Endothelial cell of umbilical vein (primary cell): ENCODE measurements at regions not wholly inside any gene's neighbourhood (a gene's known extent, or its start where the extent isn't known, plus 50 kb on each side); places are given as distances from the start of the nearest gene placed in this dataset.

ENCODE experiments used
- BruUV-seq: library from RNA; stranded (reverse); fragments of 400-500 nt; replicated peaks from 2 replicates; lab custom pipeline; 2021; lab: Mats Ljungman, UMichigan
- CTCF ChIA-PET: fragments of 300-600, 350-600 bp; sonication (Branson Sonifier 250); formaldehyde crosslinking; loops from one replicate; lab custom pipeline; 2021; ENCODE audit warnings: antibody characterized with exemption, inconsistent platforms; lab: Charles Lee
- POLR2A ChIA-PET: fragments of 300-600, 350-600 bp; sonication (Branson Sonifier 250); formaldehyde crosslinking; loops from one replicate; lab custom pipeline; 2021; ENCODE audit warnings: antibody characterized with exemption, inconsistent platforms; lab: Charles Lee
- DNase-seq: peaks from one replicate; pipeline ENCODE4 v3.0.0-alpha.2; 2011; ENCODE audit warnings: low read depth, low spot score
- FAIRE-seq: peaks from 2 replicates; lab custom pipeline; 2011; peaks lifted over from hg19 to GRCh38; lab: Jason Lieb, UNC
- H2AFZ ChIP-seq: 2 replicates; pipeline ENCODE4 v1.6.0; 2012; ENCODE audit warnings: low read depth, low read length, control low read depth, inconsistent platforms
- H3K27ac ChIP-seq: 2 replicates; pipeline ENCODE4 v1.5.1; 2011; ENCODE audit warnings: low read depth, mild to moderate bottlenecking, control low read depth, low read length, moderate library complexity; ENCODE audit not compliant: insufficient read depth
- H3K27me3 ChIP-seq, 2 experiments: 2 replicates each; pipeline versions ENCODE4 v1.6.0 to v1.6.1; 2011; ENCODE audit warnings: low read length in 2 of 2, mixed read lengths in 1 of 2; ENCODE audit not compliant: control insufficient read depth in 2 of 2, insufficient read depth in 2 of 2
- H3K36me3 ChIP-seq, 2 experiments: 2 replicates in 1 of 2; 3 replicates in 1 of 2; pipeline ENCODE4 v1.5.1; 2011; ENCODE audit warnings: low read length in 2 of 2, mild to moderate bottlenecking in 1 of 2, moderate library complexity in 1 of 2; ENCODE audit not compliant: control insufficient read depth in 2 of 2, insufficient read depth in 2 of 2; ENCODE audit errors: extremely low read depth in 1 of 2
- H3K4me1 ChIP-seq: 3 replicates; pipeline ENCODE4 v1.5.1; 2011; ENCODE audit warnings: mild to moderate bottlenecking, low read length; ENCODE audit not compliant: control insufficient read depth, insufficient read depth; ENCODE audit errors: extremely low read depth
- H3K4me2 ChIP-seq: 2 replicates; pipeline ENCODE4 v1.6.1; 2011; ENCODE audit warnings: low read length, control low read depth, mixed read lengths; ENCODE audit not compliant: insufficient read depth
- H3K4me3 ChIP-seq, 3 experiments: fragments of 200-600 bp in 1 of 3; sonication (generic), shearing (Covaris generic) in 1 of 3; replicated peaks in 1 of 3; 2 replicates each; pipeline ENCODE4 v1.5.1; 2011 to 2016; ENCODE audit warnings: control low read depth in 3 of 3, low read length in 3 of 3, mild to moderate bottlenecking in 2 of 3, inconsistent platforms in 1 of 3, low read depth in 1 of 3, moderate library complexity in 1 of 3; ENCODE audit not compliant: insufficient read depth in 1 of 3
- H3K79me2 ChIP-seq: 2 replicates; pipeline ENCODE4 v1.6.0; 2012; ENCODE audit warnings: low read length, inconsistent platforms; ENCODE audit not compliant: control insufficient read depth, insufficient read depth
- H3K9ac ChIP-seq: replicated peaks from 2 replicates; pipeline ENCODE3; 2011; ENCODE audit warnings: low read length, control low read depth; ENCODE audit not compliant: insufficient read depth; ENCODE audit errors: extremely low read depth
- H3K9me1 ChIP-seq: replicated peaks from 3 replicates; pipeline ENCODE4 v1.6.0; 2011; ENCODE audit warnings: mild to moderate bottlenecking, low read length; ENCODE audit not compliant: control insufficient read depth, insufficient read depth; ENCODE audit errors: extremely low read depth
- H3K9me3 ChIP-seq: replicated peaks from 2 replicates; pipeline ENCODE4 v1.5.1; 2012; ENCODE audit warnings: low read length, inconsistent platforms; ENCODE audit not compliant: control insufficient read depth, insufficient read depth
- H4K20me1 ChIP-seq: replicated peaks from 2 replicates; pipeline ENCODE3; 2011; ENCODE audit warnings: mild to moderate bottlenecking, low read length; ENCODE audit not compliant: control insufficient read depth, insufficient read depth; ENCODE audit errors: extremely low read depth
- CTCF ChIP-seq, 2 donors: IDR thresholded peaks; 1 replicate in 1 of 2; 2 replicates in 1 of 2; pipeline ENCODE4 v1.5.1; 2011; ENCODE audit warnings: low read length in 2 of 2, mild to moderate bottlenecking in 2 of 2, moderate library complexity in 2 of 2, control low read depth in 1 of 2, inconsistent platforms in 1 of 2, low read depth in 1 of 2; ENCODE audit not compliant: insufficient read depth in 1 of 2; ENCODE audit errors: extremely low read depth in 1 of 2
- FOS ChIP-seq: IDR thresholded peaks from 2 replicates; pipeline ENCODE4 v1.6.1; 2011; ENCODE audit warnings: mild to moderate bottlenecking, low read length, moderate library complexity, borderline replicate concordance; ENCODE audit not compliant: insufficient read depth
- GATA2 ChIP-seq: IDR thresholded peaks from 2 replicates; pipeline ENCODE4 v1.7.0; 2011; ENCODE audit warnings: low read depth, mild to moderate bottlenecking, moderate library complexity, mixed read lengths, low read length; ENCODE audit not compliant: insufficient read length, insufficient read depth
- JUN ChIP-seq: IDR thresholded peaks from 2 replicates; pipeline ENCODE4 v1.6.1; 2011; ENCODE audit warnings: borderline replicate concordance, low read depth; ENCODE audit not compliant: insufficient read length, insufficient read depth
- MAX ChIP-seq: IDR thresholded peaks from 2 replicates; pipeline ENCODE4 v1.6.1; 2011; ENCODE audit not compliant: insufficient read depth, insufficient read length
- MYC ChIP-seq: IDR thresholded peaks from one replicate; pipeline ENCODE4 v1.6.1; 2011; ENCODE audit warnings: mild to moderate bottlenecking, low read depth, low read length
- POLR2A ChIP-seq: IDR thresholded peaks from 2 replicates; pipeline ENCODE4 v1.6.1; 2012; ENCODE audit warnings: low read depth, mild to moderate bottlenecking, control low read depth, low read length
- POLR2AphosphoS5 ChIP-seq: IDR thresholded peaks from 2 replicates; pipeline ENCODE4 v1.6.1; 2012; ENCODE audit warnings: low read depth, mild to moderate bottlenecking, control low read depth, low read length, moderate library complexity; ENCODE audit not compliant: insufficient read depth
- dilution Hi-C: fragments of 300-500 bp; cut with MboI; formaldehyde crosslinking; loops from one replicate; pipeline ENCODE4 v1.15.0; 2019; ENCODE audit warnings: low sequenced_read_pairs; ENCODE audit not compliant: extremely low pct_ligation_motif_present
- intact Hi-C: fragments of 100-400 bp; cut with micrococcal nuclease; formaldehyde crosslinking; loops from one replicate; pipeline ENCODE4 v1.10.0; 2022

- no peaks in the 10 kb centered on the region for H3K9me3 ChIP-seq
- POLR2A ChIA-PET, result no interaction called here
- no TSS peak for BruUV-seq
- no peak overlapping the region for H3K9ac ChIP-seq
- no peaks in the 10 kb centered on the region for H3K9me1 ChIP-seq
- H3K27ac ChIP-seq, result no peak overlapping the region
- no peaks in the 10 kb centered on the region for H3K79me2 ChIP-seq
- no peak for DNase-seq
- no peak overlapping the region for H2AFZ ChIP-seq
- no peaks in the 10 kb centered on the region for H3K4me1 ChIP-seq
- no peaks in the 10 kb centered on the region for H3K27me3 ChIP-seq
- no peak overlapping the region for H3K4me2 ChIP-seq
- no peak overlapping the region for H3K4me3 ChIP-seq
- CTCF ChIA-PET, result no interaction called here
- no peaks in the 10 kb centered on the region for H4K20me1 ChIP-seq
- intact Hi-C loops, result no loop called here
- no peaks in the 10 kb centered on the region for H3K36me3 ChIP-seq
- TF ChIP-seq CTCF (IDR thresholded peaks at IDR 0.05; ENCODE audit: extremely low read depth in 1 of 2, insufficient read depth in 1 of 2, low read depth in 1 of 2, low read length in 2 of 2) (no peak), FOS (no peak), MYC (no peak), JUN (no peak), MAX (no peak), POLR2AphosphoS5 (no peak), GATA2 (no peak), POLR2A (no peak)
- dilution Hi-C loops, result no loop called here
- FAIRE-seq, result no peak
These were observed 535.0 kb downstream of the TBC1D22A start for GRCh38 chr22:47297261-47298016.
